ENCODE measurements at regions not wholly inside any gene's neighbourhood (a gene's known extent, or its start where the extent isn't known, plus 50 kb on each side); places are given as distances from the start of the nearest gene placed in this dataset.
A peak's percentile ranks its signal among the peaks of the same experiment; 100 is the strongest.
"Not testable (repeated sequence)": the region's sequence is repeated elsewhere in the genome, so short reads cannot be mapped to it uniquely, and the experiment has no call there.

GRCh38 chr3:193174140-193174539 is 66.9 kb upstream of the PLAAT1 start:
- DNase-seq: peak in 1 of 2 experiments; percentile 1
- Histone ChIP-seq H3K36me3 (no peaks in the 10 kb centered on the region), H3K27ac (no peak overlapping the region), H3K27me3 (no peaks in the 10 kb centered on the region), H3K4me3 (no peak overlapping the region), H3K9me3 (replicated peaks) (no peaks in the 10 kb centered on the region), H3K4me1 (0 out of 2 replicates have a peak, but pooled peaks cover 3% of the 10 kb centered on the region)

GRCh38 chr3:193179332-193180012 is 61.5 kb upstream of the PLAAT1 start:
- H3K9me3 ChIP-seq (replicated peaks); H3K4me3 ChIP-seq; H3K36me3 ChIP-seq; H3K4me1 ChIP-seq; H3K27ac ChIP-seq; H3K27me3 ChIP-seq: not testable (repeated sequence)
- DNase-seq: peak in 1 of 2 experiments; percentile 1

- no peak overlapping the region for H3K27ac ChIP-seq
- H3K4me1 ChIP-seq: peaks cover 3% of the 10 kb centered on the region; the same call in 1 of the 2 replicates
- H3K27me3 ChIP-seq: no peaks in the 10 kb centered on the region
- H3K36me3 ChIP-seq: no peaks in the 10 kb centered on the region
- no peak for DNase-seq
- no peaks in the 10 kb centered on the region for H3K9me3 ChIP-seq (replicated peaks)
- H3K4me3 ChIP-seq: no peak overlapping the region
These were observed 53.8 kb upstream of the PLAAT1 start for GRCh38 chr3:193187070-193187722.

GRCh38 chr3:193190146-193190786 is 50.8 kb upstream of the PLAAT1 start:
- peak; percentile 74 to 88 for DNase-seq
- Histone ChIP-seq H3K4me1 (peaks cover 3% of the 10 kb centered on the region; the same call in 1 of the 2 replicates), H3K27me3 (no peaks in the 10 kb centered on the region), H3K27ac (no peak overlapping the region), H3K9me3 (replicated peaks) (no peaks in the 10 kb centered on the region), H3K4me3 (no peak overlapping the region), H3K36me3 (no peaks in the 10 kb centered on the region)

Data from SJCRH30 (cell line).